AG09309 (cell line): ENCODE measurements at regions not wholly inside any gene's neighbourhood (a gene's known extent, or its start where the extent isn't known, plus 50 kb on each side); places are given as distances from the start of the nearest gene placed in this dataset.

Experiments
- DNase-seq: peaks from one replicate; pipeline ENCODE4 v3.0.0-alpha.2; 2010; ENCODE audit warnings: low read depth
- H3K4me3 ChIP-seq: 2 replicates; pipeline ENCODE4 v1.5.1; 2011; ENCODE audit warnings: mild to moderate bottlenecking, low read depth, low read length, moderate library complexity; ENCODE audit not compliant: control insufficient read depth
- TF ChIP-seq, protein P1 (sequence below): IDR thresholded peaks from 2 replicates; pipeline ENCODE4 v1.5.1; 2011; ENCODE audit warnings: mild to moderate bottlenecking, low read depth, low read length, inconsistent platforms; ENCODE audit not compliant: insufficient read depth, control insufficient read depth; ENCODE audit errors: missing control alignments

DNA sequence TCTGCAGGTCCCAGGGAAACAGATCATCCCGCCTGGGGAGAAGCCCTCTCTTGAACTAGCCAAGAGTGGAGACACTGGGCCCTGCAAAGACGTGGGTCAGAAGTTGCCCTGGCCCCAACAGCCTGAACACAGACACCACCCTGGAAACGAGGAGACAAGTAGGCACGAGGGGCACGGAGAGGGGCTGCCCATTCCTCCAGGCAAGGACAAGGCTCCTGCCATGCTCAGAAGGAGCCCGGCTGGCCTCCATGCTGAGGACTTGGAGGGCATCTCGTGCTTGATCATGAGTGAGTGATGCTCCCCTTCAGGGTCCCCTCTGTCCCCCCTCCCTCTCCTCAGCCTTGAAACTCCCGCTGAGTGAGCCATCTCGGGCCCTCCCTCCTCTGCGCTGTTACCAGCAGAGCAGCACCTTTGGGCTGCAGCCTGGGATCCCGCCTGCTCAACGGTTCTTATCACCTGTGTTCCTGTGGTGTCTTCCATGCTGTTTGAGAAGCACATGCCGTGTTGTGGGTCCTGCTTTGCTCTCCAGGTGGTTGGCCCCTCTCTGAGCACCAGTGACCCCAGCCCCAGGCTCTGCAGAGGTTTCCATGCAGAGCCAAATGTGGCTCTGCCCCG lies 544.3 kb downstream of the TCERG1L start:
- H3K4me3 ChIP-seq = no peak overlapping the region
- no peak for DNase-seq
- TF ChIP-seq, protein P1, sequence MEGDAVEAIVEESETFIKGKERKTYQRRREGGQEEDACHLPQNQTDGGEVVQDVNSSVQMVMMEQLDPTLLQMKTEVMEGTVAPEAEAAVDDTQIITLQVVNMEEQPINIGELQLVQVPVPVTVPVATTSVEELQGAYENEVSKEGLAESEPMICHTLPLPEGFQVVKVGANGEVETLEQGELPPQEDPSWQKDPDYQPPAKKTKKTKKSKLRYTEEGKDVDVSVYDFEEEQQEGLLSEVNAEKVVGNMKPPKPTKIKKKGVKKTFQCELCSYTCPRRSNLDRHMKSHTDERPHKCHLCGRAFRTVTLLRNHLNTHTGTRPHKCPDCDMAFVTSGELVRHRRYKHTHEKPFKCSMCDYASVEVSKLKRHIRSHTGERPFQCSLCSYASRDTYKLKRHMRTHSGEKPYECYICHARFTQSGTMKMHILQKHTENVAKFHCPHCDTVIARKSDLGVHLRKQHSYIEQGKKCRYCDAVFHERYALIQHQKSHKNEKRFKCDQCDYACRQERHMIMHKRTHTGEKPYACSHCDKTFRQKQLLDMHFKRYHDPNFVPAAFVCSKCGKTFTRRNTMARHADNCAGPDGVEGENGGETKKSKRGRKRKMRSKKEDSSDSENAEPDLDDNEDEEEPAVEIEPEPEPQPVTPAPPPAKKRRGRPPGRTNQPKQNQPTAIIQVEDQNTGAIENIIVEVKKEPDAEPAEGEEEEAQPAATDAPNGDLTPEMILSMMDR = no peak

DNA sequence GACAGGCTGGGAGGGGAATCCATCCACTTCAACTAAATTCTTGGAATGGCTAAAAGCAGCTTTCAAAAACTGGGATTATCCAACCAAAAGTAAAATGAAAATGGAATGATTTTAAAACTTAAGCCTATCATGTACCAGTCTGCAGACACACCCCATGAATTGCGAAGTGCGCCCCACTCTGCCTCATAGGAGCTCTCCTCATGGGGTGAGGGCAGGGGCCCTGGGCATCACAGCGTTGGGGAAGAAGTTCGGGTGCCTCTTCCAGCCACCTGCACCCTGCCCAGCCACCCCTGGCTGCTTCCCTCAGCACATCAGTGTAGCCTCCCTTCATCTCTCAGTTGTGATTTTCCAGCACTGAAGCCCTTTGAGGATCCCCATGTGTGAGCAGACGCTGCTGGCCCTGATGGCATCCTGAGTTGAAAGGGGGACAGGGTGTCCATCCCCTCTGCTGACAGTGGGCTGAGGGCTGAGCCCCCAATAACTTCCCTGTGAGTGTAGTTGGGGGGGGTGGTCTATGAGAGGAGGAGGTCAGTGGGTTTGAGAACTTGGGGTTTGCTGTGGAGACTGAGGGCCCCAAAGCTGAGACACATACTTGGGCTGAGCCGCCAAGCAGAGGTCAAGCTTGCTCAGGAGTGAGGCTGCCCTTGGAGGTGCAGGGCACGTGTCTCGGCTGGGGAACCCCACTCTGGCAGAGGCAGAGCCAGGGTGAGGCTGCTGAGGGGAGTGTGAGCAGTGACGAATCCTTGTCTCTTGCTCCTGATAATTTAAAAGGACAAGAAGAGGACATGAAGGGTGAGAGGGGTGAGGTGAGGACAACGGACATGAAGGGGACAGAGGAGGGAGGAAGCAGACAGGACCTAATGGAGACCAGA lies 542.1 kb downstream of the TCERG1L start:
- H3K4me3 ChIP-seq = no peak overlapping the region
- TF ChIP-seq, protein P1 = no peak
- no peak for DNase-seq

DNA sequence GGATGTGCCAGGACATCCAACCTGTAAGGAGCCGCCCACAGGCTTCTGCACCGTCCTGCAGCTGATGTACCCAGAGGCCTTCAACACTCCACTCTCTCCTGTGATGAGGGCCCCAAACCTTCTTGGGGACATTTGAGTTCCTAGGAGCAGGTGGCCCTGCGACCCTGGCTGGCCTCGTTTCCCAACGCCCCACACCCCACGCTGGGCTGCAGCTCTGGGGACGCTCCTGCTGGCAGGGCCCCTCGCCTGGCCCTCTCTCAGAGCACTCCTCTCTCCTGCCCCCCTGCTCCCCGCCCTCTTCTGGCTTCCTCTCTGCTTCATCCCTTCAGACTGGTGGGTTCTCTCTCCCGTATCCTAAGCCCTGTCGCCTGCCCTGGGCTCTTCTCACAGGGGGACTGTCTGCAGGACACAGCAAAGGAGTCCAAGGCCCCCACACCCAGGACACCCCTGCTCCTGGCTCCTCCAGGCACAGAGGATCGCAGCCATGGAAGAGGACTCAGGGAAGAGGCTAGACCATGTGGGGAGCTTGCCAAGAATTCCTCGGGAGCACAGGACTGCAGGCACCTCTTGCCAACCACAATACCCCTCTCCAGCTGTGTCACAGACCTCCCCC lies 541.4 kb downstream of the TCERG1L start:
- H3K4me3 ChIP-seq = no peak overlapping the region
- TF ChIP-seq, protein P1 = no peak
- no peak for DNase-seq

DNA sequence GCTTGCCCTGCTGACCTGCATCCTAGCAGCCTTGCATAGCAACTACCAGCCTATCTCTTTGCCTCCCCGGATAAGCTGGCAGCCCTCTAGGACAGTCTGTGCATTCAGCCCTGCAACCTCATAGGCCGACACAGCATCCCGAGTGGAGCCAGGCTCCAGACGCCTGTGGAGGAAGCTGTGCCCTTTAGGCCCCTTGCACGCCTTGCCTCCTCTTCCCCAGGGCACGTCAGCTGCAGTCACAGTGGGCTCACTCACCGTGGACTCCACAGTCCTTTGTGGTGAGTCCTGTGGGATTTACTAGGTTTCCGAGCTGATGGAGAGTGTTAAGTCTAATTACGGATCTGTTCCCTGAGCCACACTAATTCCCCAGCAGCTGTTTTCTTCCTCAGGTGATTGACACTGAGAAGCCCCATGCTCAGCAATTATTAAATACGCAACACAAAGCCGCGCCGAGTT lies 540.0 kb downstream of the TCERG1L start:
- TF ChIP-seq, protein P1 = no peak
- no peak for DNase-seq
- H3K4me3 ChIP-seq = no peak overlapping the region

DNA sequence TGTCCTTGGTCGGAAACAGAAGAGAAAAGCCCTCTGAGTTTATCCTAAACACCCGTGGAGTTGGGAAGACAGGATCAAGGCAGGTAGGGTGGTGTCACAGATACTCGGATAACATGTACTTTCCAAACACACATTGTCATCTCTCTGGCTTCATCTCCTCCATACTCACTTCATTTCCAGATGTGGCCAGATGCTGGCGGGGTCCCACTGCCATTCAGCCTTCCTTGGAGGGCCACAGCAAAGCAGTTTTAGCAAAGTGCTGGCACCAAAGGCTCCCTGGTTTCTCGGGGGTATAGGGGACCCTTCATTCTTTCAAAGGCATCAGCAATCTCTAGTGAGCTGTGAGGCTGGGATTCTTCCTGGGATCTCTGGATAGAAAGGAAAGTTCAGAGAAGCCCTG lies 539.5 kb downstream of the TCERG1L start:
- no peak overlapping the region for H3K4me3 ChIP-seq
- TF ChIP-seq, protein P1 = no peak
- DNase-seq = no peak

DNA sequence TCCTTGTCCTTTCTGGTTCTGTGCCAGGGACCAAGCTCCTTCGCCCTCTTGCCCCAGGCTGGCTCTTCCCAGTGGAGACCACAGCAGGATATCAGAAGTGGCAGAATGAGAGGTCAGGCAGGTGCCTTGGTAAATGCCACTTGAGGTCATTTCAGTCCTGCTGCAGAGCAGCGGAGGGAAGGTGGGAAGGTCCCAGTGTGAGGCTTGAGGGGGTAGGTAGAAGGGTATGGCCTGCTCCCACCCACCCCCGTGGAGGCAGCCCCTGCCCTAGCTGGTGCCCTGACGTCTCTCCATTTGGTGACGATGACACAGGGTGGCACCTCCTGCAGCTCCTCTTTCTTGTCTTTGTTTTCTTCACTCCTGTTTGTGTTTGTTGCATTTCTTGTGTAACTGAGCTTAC lies 538.8 kb downstream of the TCERG1L start:
- DNase-seq = no peak
- H3K4me3 ChIP-seq = no peak overlapping the region
- TF ChIP-seq, protein P1 = no peak
